IPS-NIHi7 (cell line): ENCODE measurements at regions not wholly inside any gene's neighbourhood (a gene's known extent, or its start where the extent isn't known, plus 50 kb on each side); places are given as distances from the start of the nearest gene placed in this dataset.
A peak's percentile ranks its signal among the peaks of the same experiment; 100 is the strongest.

ENCODE experiments used
- DNase-seq: peaks from one replicate; pipeline ENCODE4 v3.0.0; 2012; ENCODE audit warnings: mixed read lengths; ENCODE audit errors: extremely low spot score

DNA sequence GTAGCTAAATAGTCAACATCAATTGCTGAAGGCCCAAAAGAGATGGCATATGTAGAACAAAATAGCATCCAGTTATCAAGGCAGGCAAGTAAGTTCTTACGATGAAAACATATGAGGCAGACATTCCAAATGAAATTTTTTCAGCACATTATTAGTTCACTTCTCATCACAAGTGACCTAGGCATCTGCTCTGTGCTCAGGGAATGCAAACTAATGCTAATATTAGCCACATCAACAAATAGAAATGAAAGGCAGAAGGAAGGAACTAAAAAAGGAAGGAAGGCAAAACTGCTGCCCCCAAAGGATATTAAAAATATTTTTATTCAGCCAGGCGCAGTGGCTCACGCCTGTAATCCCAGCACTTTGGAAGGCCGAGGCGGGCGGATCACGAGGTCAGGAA lies 51.2 kb upstream of the ROCK1 start:
- no peak for DNase-seq

DNA sequence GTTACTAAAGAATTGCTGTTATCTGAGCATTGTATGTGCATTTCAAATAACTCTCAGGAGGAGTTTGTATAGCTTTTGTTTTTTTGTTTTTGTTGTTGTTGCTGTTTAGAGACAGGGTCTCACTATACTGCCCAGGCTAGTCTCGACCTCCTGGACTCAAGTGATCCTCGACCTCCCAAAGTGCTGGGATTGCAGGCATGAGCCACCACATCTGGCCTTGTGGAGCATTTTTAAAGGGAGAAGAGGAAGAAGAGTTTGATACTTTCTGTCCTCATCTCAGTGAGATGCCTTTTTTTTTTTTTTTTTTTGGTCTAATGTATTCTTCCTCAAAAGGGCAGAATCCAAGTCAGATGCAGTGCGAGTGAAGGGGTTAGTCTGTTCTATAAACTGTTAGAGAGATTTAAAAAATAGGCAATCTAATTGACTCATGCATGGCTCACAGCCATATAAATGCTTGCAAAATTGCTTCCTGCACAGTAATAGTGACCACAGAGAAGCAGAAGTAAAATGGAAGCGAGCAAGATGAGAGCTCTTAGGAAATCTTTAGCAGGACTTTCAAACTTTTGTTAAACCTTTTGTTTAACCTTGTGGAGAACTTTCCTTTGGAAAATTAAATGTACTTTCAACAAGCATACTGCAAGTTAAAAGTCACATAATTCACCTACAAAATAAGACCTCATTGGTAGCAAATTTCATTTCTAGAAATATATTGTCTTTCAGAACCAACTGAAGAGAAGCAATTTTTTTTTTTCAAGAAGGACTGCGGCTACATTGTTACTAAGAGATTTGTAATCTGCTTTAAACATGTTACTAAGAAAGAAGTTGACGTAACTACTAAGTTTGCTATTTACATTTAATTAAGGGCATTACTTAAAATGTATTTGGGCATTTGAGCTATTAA lies 52.3 kb upstream of the ROCK1 start:
- no peak for DNase-seq

DNA sequence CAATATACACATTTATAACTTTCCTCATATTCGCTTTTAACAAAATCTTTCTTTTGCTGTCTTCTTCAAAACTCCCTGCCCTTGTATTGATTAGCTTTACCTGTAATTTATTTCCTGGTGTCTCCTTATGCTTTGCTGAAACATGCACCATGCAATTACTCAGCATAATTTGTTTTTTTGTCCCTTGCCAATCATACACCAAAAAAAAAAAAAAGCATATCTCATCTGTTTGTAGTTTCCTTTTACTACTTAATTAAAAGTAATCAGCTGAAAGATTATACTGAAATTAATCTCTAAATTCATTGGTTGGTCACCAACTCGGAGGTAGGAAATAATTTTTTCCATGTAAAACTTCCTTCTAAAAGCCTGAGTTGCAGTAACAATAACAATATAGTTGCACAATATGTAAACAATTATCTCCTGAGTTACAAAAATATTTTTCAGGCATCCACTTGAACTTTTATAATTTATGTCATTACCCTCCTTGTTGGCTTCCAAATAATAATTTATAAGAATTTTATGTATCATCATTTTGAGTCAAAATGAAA lies 53.0 kb upstream of the ROCK1 start:
- DNase-seq = no peak

DNA sequence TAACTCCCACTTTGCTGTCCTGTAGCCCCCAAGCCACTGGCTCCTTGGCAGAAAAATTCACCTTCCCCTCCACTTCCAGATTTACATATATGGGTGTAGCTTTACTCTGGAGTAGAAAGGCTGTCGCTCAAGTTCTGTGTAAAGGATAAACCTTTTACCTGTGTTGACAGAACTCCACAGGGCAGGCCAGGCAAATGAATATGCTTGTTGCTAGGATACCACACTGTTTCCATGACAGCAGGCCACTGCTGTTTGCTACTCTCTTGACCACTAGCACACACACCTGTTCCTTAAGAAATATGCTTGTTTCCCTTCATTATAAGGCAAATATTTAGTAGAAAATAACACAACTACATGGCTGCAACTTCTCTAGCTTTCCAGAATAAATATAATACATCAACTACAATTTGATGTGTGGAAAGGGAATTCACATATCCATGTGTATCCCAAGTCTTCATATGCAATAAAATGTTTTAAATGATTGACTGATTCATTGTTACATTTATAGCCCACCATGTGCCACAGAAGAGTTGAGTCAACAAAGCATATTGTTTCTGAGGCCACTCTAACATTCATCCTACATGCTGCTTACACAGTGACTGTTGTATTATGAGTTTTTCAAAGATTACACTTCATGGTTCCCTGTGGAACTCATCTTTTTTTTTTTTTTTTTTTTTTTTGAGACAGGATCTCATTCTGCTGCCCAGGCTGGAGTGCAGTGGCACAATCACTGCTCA lies 56.2 kb upstream of the ROCK1 start:
- peak; percentile 77 for DNase-seq

DNA sequence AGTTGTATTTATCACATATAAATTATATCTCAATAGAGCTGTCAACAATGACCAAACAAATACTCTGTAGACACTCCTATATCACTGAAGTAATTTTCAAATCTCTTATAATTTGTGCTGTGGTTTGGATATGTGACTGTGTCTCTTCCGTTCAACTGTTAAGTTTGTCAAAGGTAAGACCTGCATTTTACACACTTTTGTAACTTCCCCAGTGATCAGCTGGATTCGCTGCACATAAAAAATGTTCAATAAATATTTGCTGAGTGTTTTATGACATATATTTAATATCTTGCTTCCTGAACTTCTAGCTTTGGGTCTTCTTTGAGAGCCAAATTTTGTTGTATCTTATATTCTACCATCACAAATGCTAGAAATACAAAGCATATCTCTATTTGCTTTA lies 57.3 kb upstream of the ROCK1 start:
- DNase-seq = no peak

DNA sequence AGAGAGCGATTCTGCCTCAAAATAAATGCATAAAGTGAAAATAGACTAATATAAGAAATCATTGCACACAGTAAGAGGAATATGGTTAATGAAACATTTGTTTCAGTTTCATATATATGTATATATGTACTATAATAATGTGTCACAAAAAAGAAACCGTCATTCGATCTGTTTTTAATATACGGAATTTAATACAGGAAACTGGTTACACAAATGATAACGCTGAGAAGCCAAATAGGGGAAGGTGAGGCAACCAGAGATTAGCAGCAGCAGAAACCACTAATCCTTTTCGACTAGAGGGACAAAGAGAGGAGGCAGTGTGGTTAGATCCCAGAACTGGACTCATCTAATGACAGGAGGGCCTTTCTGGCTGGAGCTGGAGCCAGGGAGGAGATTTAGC lies 64.2 kb upstream of the GREB1L start:
- DNase-seq = no peak

DNA sequence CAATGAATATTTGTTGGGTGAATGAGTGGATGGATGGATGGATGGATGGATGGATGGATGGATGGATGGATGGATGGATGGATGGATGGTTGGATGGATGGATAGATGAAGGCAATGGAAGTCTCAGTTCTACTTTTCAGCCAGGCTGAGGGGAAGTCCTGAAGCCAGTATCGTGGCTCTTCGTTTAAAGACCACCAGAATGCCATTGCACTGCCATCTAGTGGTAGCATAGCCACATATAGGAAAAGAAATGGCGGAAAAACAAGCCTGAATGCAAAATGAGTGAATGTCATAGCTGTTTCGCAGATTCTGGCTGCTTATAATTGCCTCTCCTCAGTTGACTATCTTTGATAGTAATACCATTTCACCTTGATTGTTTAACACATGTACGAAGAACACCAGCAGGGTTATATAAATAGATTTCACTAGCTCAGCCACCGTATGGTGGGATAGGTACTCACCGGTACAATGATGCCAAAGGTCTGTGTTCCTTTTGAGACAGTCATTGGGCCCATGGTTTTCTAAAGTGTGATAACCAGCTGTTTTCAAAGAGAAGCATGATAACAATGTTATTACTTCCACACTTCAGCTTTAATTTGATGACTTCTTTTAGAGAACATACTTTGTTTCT lies 62.3 kb upstream of the GREB1L start:
- DNase-seq = peak; percentile 78

DNA sequence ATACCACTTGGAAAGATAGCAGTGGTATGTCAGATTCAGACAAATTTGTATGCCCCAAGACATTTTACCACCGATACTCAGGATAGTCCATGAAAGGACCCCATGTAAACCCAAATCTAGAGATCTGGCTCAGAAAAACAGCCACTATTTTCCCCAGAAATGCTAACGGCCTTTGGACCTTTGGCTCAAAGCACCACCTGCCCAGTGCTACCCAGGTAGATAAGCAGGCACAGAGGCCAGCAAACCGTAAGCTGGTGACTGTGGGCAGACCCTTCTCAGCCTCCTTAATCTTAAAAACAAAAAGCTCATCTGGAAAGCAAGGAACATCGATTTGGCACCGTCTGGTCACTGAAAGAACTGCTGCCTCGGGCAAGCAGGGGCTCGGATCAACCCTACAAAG lies 61.4 kb upstream of the GREB1L start:
- DNase-seq = no peak

DNA sequence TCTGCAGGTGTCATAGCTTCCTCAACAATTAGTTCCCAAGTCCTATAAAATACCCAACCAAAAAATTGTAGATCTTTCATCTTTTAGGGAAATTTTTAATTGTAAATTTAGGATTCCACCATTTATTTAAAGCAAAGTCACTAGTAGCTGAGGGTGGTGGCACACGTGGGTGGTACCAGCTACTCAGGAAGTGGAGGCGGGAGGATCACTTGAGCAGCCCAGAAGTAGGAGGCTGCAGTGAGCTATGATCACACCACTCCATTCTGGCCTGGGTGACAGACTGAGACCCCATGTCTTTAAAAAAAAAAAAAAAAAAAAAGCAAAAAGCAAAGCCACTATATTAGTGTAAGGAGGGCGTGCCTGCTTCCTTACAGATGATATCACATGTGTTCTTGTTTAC lies 60.3 kb upstream of the GREB1L start:
- DNase-seq = no peak

DNA sequence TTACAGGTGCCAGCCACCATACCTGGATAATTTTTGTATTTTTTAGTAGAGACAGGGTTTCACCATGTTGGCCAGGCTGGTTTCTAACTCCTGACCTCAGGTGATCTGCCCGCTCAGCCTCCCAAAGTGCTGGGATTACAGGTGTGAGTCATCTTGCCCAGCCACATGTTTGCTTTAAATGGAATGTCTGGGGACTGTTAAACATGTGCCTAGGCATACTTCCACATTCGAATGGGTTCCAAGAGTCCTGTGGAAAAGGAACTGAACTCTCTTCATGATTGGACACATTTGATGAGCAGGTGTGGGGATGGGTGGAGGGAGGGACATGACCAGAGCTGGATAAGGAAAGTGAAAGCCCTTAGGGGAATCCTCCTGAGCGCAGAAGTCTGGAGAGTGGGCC lies 58.4 kb upstream of the GREB1L start:
- no peak for DNase-seq

DNA sequence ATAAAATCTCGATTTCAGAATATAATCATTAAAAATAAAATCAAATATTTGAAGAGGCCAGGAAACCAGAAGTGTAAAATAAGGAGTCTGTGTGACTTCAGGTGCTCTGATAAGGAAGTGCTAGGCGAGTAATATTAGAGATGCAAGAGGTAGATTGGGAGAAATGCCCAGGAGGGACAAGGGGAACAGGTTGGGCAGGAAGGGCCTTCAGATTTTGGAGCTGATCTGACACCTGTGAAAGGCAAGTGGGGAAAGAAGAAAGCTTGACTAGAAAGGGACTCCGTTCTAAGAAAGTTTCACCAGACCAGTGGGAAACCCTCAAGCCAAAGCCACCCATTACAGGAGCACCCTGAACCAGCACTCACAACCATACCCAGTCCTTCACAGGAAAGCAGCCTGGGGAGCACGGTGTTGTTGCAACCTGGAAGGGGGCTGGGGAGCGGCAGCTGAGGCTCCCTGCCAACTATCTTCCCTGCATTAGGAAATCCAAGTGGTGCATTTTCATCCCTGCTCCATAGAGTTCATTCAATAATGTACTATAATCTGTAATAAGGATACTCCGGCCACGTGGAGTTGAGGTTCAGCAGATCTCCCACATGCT lies 57.5 kb upstream of the GREB1L start:
- DNase-seq = no peak

DNA sequence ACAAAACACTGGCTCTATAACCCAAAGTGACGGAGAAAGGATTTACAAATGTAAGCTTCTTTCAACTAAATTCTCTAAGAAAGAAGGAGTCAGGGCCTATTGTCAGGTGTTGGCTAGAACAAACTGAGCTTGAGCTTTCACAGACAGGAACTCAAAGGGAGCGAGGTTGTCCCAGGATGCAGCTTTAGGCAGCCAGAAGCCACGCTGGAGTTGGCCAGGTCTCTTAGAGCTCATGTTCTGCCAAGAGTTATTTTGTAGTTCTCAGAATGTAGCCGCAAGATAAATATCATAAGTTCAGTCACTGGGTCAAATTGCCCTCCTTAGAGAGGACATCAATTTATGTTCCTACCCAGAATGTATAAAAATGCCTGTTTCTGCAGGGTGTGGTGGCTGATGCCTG lies 54.1 kb upstream of the GREB1L start:
- DNase-seq = no peak

DNA sequence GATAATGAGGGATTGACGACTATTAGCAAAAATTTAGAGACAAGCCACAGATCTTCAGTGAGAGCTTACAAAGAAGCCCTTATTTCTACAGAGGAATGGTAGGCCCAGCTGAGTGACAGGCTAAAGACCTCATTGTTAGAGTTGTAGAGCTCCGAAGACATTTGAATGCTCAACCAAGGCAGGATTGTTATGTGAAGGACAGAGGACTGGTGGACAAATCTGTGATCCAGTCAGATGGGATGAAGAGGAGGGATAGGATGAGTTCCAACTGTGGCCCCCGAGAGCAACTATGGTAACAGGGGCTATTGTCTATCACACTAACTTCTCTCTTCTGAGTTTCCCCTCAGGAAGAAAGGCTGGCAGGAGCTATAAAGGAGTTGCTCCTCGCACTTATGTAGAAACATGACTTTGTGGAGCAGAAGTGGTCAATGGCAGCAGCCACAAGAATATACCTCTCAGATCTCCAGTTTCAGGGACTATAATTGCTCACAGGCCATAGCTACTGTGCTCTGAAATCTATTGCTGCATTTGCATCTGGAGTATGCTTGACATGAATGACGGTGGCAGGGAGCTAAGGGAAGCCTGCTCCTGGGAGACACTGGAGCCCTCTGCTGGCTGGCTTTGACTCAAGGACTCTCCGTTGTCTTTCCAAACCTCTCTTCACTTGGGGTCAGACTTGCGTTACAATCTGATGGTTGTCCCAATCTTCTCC lies 50.3 kb upstream of the GREB1L start:
- DNase-seq = peak; percentile 78
